NT2/D1 (cell line): ENCODE measurements at regions not wholly inside any gene's neighbourhood (a gene's known extent, or its start where the extent isn't known, plus 50 kb on each side); places are given as distances from the start of the nearest gene placed in this dataset.

Experiments used
- DNase-seq: peaks from one replicate; pipeline ENCODE4 v3.0.0-alpha.2; 2011; ENCODE audit warnings: low read depth, low spot score
- H3K27me3 ChIP-seq: 2 replicates; pipeline ENCODE4 v1.6.0; 2011; ENCODE audit warnings: mild to moderate bottlenecking; ENCODE audit not compliant: insufficient read length, insufficient read depth
- H3K36me3 ChIP-seq: 2 replicates; pipeline ENCODE4 v1.6.1; 2011; ENCODE audit warnings: mild to moderate bottlenecking, low read length, mixed read lengths; ENCODE audit not compliant: insufficient read depth, insufficient read length
- H3K4me1 ChIP-seq: 2 replicates; pipeline ENCODE4 v1.5.1; 2011; ENCODE audit not compliant: insufficient read depth, insufficient read length
- H3K4me3 ChIP-seq: 2 replicates; pipeline ENCODE4 v1.5.1; 2011; ENCODE audit warnings: low read depth; ENCODE audit not compliant: insufficient read length
- H3K9ac ChIP-seq: 2 replicates; pipeline ENCODE4 v1.6.0; 2011; ENCODE audit warnings: low read depth; ENCODE audit not compliant: insufficient read length
- H3K9me3 ChIP-seq: 2 replicates; pipeline ENCODE4 v1.5.1; 2011; ENCODE audit warnings: mild to moderate bottlenecking, low read length; ENCODE audit not compliant: insufficient read depth
- SUZ12 ChIP-seq: IDR thresholded peaks from 2 replicates; pipeline ENCODE4 v1.6.1; 2011; ENCODE audit not compliant: insufficient read length, insufficient read depth; ENCODE audit errors: extremely low read depth
- YY1 ChIP-seq: IDR thresholded peaks from 2 replicates; pipeline ENCODE4 v1.6.1; 2011; ENCODE audit not compliant: insufficient read length, insufficient read depth
- ZNF274 ChIP-seq: IDR thresholded peaks from 2 replicates; pipeline ENCODE4 v1.6.1; 2011; ENCODE audit warnings: mild to moderate bottlenecking, low read depth, low read length

- no peaks in the 10 kb centered on the region for H3K9me3 ChIP-seq
- DNase-seq: no peak
- no peak overlapping the region for H3K9ac ChIP-seq
- H3K36me3 ChIP-seq: no peaks in the 10 kb centered on the region
- H3K27me3 ChIP-seq: peaks cover 98% of the 10 kb centered on the region
- peaks cover 22% of the 10 kb centered on the region for H3K4me1 ChIP-seq
- TF ChIP-seq ZNF274 (no peak), SUZ12 (no peak), YY1 (no peak)
- no peak overlapping the region for H3K4me3 ChIP-seq
These were observed 64.2 kb upstream of the POLG start for GRCh38 chr15:89398896-89399237.

GRCh38 chr15:89397653-89398023 is 63.0 kb upstream of the POLG start:
- DNase-seq: no peak
- Histone ChIP-seq H3K4me1 (peaks cover 22% of the 10 kb centered on the region), H3K9me3 (no peaks in the 10 kb centered on the region), H3K36me3 (no peaks in the 10 kb centered on the region), H3K27me3 (peaks cover 98% of the 10 kb centered on the region), H3K9ac (no peak overlapping the region), H3K4me3 (no peak overlapping the region)
- TF ChIP-seq SUZ12 (no peak), ZNF274 (no peak), YY1 (no peak)

- Histone ChIP-seq H3K4me3 (no peak overlapping the region), H3K9me3 (no peaks in the 10 kb centered on the region), H3K4me1 (peaks cover 22% of the 10 kb centered on the region), H3K36me3 (no peaks in the 10 kb centered on the region), H3K9ac (no peak overlapping the region), H3K27me3 (peaks cover 98% of the 10 kb centered on the region)
- DNase-seq: no peak
- TF ChIP-seq YY1 (no peak), SUZ12 (no peak), ZNF274 (no peak)
These were observed 62.4 kb upstream of the POLG start for GRCh38 chr15:89396723-89397652.

GRCh38 chr15:89395996-89396395 is 61.4 kb upstream of the POLG start:
- Histone ChIP-seq H3K9ac (no peak overlapping the region), H3K27me3 (peaks cover 97% of the 10 kb centered on the region)
- TF ChIP-seq YY1 (no peak), SUZ12 (no peak), ZNF274 (no peak)

GRCh38 chr15:89395461-89395871 is 60.8 kb upstream of the POLG start:
- Histone ChIP-seq H3K9me3 (no peaks in the 10 kb centered on the region), H3K27me3 (peaks cover 95% of the 10 kb centered on the region), H3K9ac (no peak overlapping the region), H3K36me3 (no peaks in the 10 kb centered on the region), H3K4me1 (peaks cover 18% of the 10 kb centered on the region), H3K4me3 (no peak overlapping the region)
- no peak for DNase-seq
- no peak for TF ChIP-seq YY1
- TF ChIP-seq ZNF274: no peak
- no peak for TF ChIP-seq SUZ12

More at GRCh38 chr15:89395996-89396395, 61.4 kb upstream of the POLG start:
- DNase-seq: no peak
- Histone ChIP-seq H3K9me3 (no peaks in the 10 kb centered on the region), H3K4me1 (peaks cover 22% of the 10 kb centered on the region), H3K4me3 (no peak overlapping the region), H3K36me3 (no peaks in the 10 kb centered on the region)

- Histone ChIP-seq H3K9me3 (no peaks in the 10 kb centered on the region), H3K27me3 (peaks cover 91% of the 10 kb centered on the region), H3K36me3 (no peaks in the 10 kb centered on the region), H3K9ac (peak overlapping the region; percentile 7), H3K4me1 (peaks cover 18% of the 10 kb centered on the region), H3K4me3 (no peak overlapping the region)
- DNase-seq: no peak
- TF ChIP-seq ZNF274 (no peak), YY1 (no peak), SUZ12 (no peak)
These were observed 60.4 kb upstream of the POLG start for GRCh38 chr15:89395031-89395430.

GRCh38 chr15:89393056-89393455 is 58.4 kb upstream of the POLG start:
- H3K36me3 ChIP-seq: no peaks in the 10 kb centered on the region
- H3K9me3 ChIP-seq: no peaks in the 10 kb centered on the region
- no peak for TF ChIP-seq SUZ12
- no peak for TF ChIP-seq ZNF274
- TF ChIP-seq YY1: no peak
- H3K4me3 ChIP-seq: no peak overlapping the region
- H3K4me1 ChIP-seq: peaks cover 28% of the 10 kb centered on the region
- no peak for DNase-seq
- H3K27me3 ChIP-seq: peaks cover 80% of the 10 kb centered on the region
- H3K9ac ChIP-seq: no peak overlapping the region
